H1 (cell line): ENCODE measurements at regions not wholly inside any gene's neighbourhood (a gene's known extent, or its start where the extent isn't known, plus 50 kb on each side); places are given as distances from the start of the nearest gene placed in this dataset.

Experiments used
- CTCF ChIA-PET: fragments of 300-600 bp; sonication (Branson Sonifier 250); formaldehyde crosslinking; loops from one replicate; lab custom pipeline; 2021; ENCODE audit not compliant: partially characterized antibody; lab: Charles Lee
- POLR2A ChIA-PET: fragments of 300-600 bp; sonication (Branson Sonifier 250); formaldehyde crosslinking; loops from one replicate; lab custom pipeline; 2021; ENCODE audit warnings: inconsistent platforms; ENCODE audit not compliant: partially characterized antibody; lab: Charles Lee
- DNase-seq, 2 experiments: peaks; one replicate each; pipeline versions ENCODE4 v3.0.0 to v3.0.0-alpha.2; 2010 to 2022; ENCODE audit warnings: low spot score in 2 of 2, low read depth in 1 of 2, mixed read lengths in 1 of 2
- FAIRE-seq: peaks from 2 replicates; lab custom pipeline; 2011; peaks lifted over from hg19 to GRCh38; lab: Jason Lieb, UNC
- H2AFZ ChIP-seq: 2 replicates; pipeline ENCODE4 v1.8.1; 2012; ENCODE audit warnings: low read length, inconsistent platforms
- H2AK5ac ChIP-seq: 2 replicates; pipeline ENCODE4 v1.6.1; 2013; ENCODE audit warnings: low read depth, low read length
- H2BK120ac ChIP-seq: replicated peaks from 2 replicates; pipeline ENCODE3; 2013; ENCODE audit warnings: low read depth, low read length, inconsistent platforms
- H2BK12ac ChIP-seq: 2 replicates; pipeline ENCODE4 v1.6.1; 2013; ENCODE audit warnings: low read depth, low read length
- H2BK15ac ChIP-seq: 2 replicates; pipeline ENCODE4 v1.6.1; 2013; ENCODE audit warnings: low read length
- H2BK20ac ChIP-seq: 2 replicates; pipeline ENCODE4 v1.6.1; 2013; ENCODE audit warnings: low read length
- H2BK5ac ChIP-seq: 2 replicates; pipeline ENCODE4 v1.6.1; 2013; ENCODE audit warnings: low read depth, low read length
- H3K14ac ChIP-seq: 2 replicates; pipeline ENCODE4 v1.6.1; 2013; ENCODE audit warnings: inconsistent platforms; ENCODE audit not compliant: insufficient read length
- H3K18ac ChIP-seq: 2 replicates; pipeline ENCODE4 v1.6.1; 2013; ENCODE audit warnings: low read length; ENCODE audit errors: extremely low read depth
- H3K23ac ChIP-seq: 2 replicates; pipeline ENCODE4 v1.6.1; 2013; ENCODE audit warnings: inconsistent platforms; ENCODE audit not compliant: insufficient read length
- H3K23me2 ChIP-seq: 2 replicates; pipeline ENCODE4 v1.6.1; 2013; ENCODE audit warnings: low read depth, low read length
- H3K27ac ChIP-seq: 2 replicates; pipeline ENCODE4 v1.6.1; 2011; ENCODE audit warnings: low read depth, low read length, inconsistent platforms
- H3K27me3 ChIP-seq, 4 experiments: replicated peaks in 1 of 4; 1 replicate in 1 of 4; 2 replicates in 3 of 4; pipeline versions ENCODE4 v1.6.1 to v1.8.1; 2011 to 2013; ENCODE audit warnings: low read length in 3 of 4, mild to moderate bottlenecking in 3 of 4, inconsistent platforms in 2 of 4, mixed read lengths in 2 of 4, moderate library complexity in 1 of 4; ENCODE audit not compliant: control insufficient read depth in 3 of 4, insufficient read depth in 3 of 4; ENCODE audit errors: extremely low read depth in 1 of 4
- H3K36me3 ChIP-seq, 4 experiments: 2 replicates each; pipeline versions ENCODE4 v1.6.1 to v1.8.1; 2011 to 2013; ENCODE audit warnings: mild to moderate bottlenecking in 4 of 4, low read length in 3 of 4, moderate library complexity in 2 of 4, control low read depth in 1 of 4, inconsistent platforms in 1 of 4; ENCODE audit not compliant: insufficient read depth in 4 of 4, control insufficient read depth in 2 of 4
- H3K4ac ChIP-seq: replicated peaks from 2 replicates; pipeline ENCODE3; 2013; ENCODE audit warnings: low read length, low read depth, mixed read lengths, inconsistent platforms; ENCODE audit not compliant: insufficient read length
- H3K4me1 ChIP-seq, 4 experiments: replicated peaks in 1 of 4; 1 replicate in 1 of 4; 2 replicates in 3 of 4; pipeline versions ENCODE4 v1.6.1 to v1.8.1; 2011 to 2013; ENCODE audit warnings: low read length in 3 of 4, inconsistent platforms in 2 of 4, mixed read lengths in 1 of 4; ENCODE audit not compliant: insufficient read depth in 4 of 4, control insufficient read depth in 3 of 4
- H3K4me2 ChIP-seq, 2 experiments: 2 replicates each; pipeline versions ENCODE4 v1.6.1 to v1.8.1; 2011 to 2013; ENCODE audit warnings: low read depth in 2 of 2, low read length in 2 of 2, control low read depth in 1 of 2, inconsistent platforms in 1 of 2, mild to moderate bottlenecking in 1 of 2; ENCODE audit not compliant: insufficient read depth in 1 of 2
- H3K4me3 ChIP-seq, 4 experiments: fragments of 200-600, 300-600 bp in 1 of 4; sonication (generic), shearing (Covaris generic), sonication (Bioruptor Twin) in 1 of 4; 2 replicates each; pipeline versions ENCODE4 v1.5.1 to v1.8.1; 2011 to 2016; ENCODE audit warnings: low read length in 4 of 4, low read depth in 3 of 4, control low read depth in 2 of 4, inconsistent platforms in 2 of 4, mild to moderate bottlenecking in 2 of 4, mixed read lengths in 1 of 4, moderate library complexity in 1 of 4; ENCODE audit not compliant: insufficient read depth in 2 of 4; ENCODE audit errors: extremely low read depth in 1 of 4
- H3K56ac ChIP-seq: replicated peaks from 2 replicates; pipeline ENCODE3; 2013; ENCODE audit warnings: low read depth, mild to moderate bottlenecking, mixed read lengths, low read length, inconsistent platforms; ENCODE audit not compliant: insufficient read length
- H3K79me1 ChIP-seq: 2 replicates; pipeline ENCODE4 v1.6.1; 2013; ENCODE audit warnings: low read depth, low read length, control low read depth
- H3K79me2 ChIP-seq, 2 experiments: 2 replicates each; pipeline versions ENCODE4 v1.6.1 to v1.8.1; 2012 to 2013; ENCODE audit warnings: low read length in 2 of 2, mild to moderate bottlenecking in 2 of 2, inconsistent platforms in 1 of 2; ENCODE audit not compliant: insufficient read depth in 2 of 2, control insufficient read depth in 1 of 2
- H3K9ac ChIP-seq, 4 experiments: replicated peaks in 1 of 4; 1 replicate in 1 of 4; 2 replicates in 3 of 4; pipeline versions ENCODE4 v1.6.1 to v1.8.1; 2011 to 2013; ENCODE audit warnings: low read depth in 3 of 4, low read length in 3 of 4, control low read depth in 2 of 4, mild to moderate bottlenecking in 2 of 4, moderate library complexity in 2 of 4, inconsistent platforms in 1 of 4; ENCODE audit errors: extremely low read depth in 1 of 4
- H3K9me3 ChIP-seq, 2 experiments: 2 replicates each; pipeline versions ENCODE4 v1.6.1 to v1.8.1; 2012 to 2013; ENCODE audit warnings: mild to moderate bottlenecking in 2 of 2, moderate library complexity in 2 of 2, control low read depth in 1 of 2, inconsistent platforms in 1 of 2, low read depth in 1 of 2, low read length in 1 of 2, mixed read lengths in 1 of 2; ENCODE audit not compliant: insufficient read depth in 2 of 2
- H4K20me1 ChIP-seq, 2 experiments: replicated peaks in 1 of 2; 2 replicates each; pipeline versions ENCODE3 to v1.8.1; 2011 to 2013; ENCODE audit warnings: inconsistent platforms in 2 of 2, low read length in 2 of 2, mild to moderate bottlenecking in 1 of 2; ENCODE audit not compliant: insufficient read depth in 2 of 2, control insufficient read depth in 1 of 2
- H4K5ac ChIP-seq: 2 replicates; pipeline ENCODE4 v1.6.1; 2013; ENCODE audit warnings: low read length, low read depth, mixed read lengths, inconsistent platforms; ENCODE audit not compliant: insufficient read length
- H4K8ac ChIP-seq: 2 replicates; pipeline ENCODE4 v1.8.0; 2013; ENCODE audit warnings: mild to moderate bottlenecking, moderate library complexity, low read length, inconsistent platforms; ENCODE audit not compliant: insufficient read depth; ENCODE audit errors: extremely low read depth
- H4K91ac ChIP-seq: replicated peaks from 2 replicates; pipeline ENCODE3; 2013; ENCODE audit warnings: low read length, mixed read lengths, inconsistent platforms; ENCODE audit not compliant: insufficient read length
- ATF3 ChIP-seq: IDR thresholded peaks from 2 replicates; pipeline ENCODE4 v1.6.1; 2011; ENCODE audit warnings: low read depth, mild to moderate bottlenecking, low read length; ENCODE audit not compliant: insufficient read depth
- HDAC2 ChIP-seq, 2 experiments: fragments of 300-600 bp in 1 of 2; sonication (generic) in 1 of 2; IDR thresholded peaks; 2 replicates each; pipeline ENCODE4 v1.6.1; 2011 to 2012; ENCODE audit warnings: low read depth in 2 of 2, low read length in 2 of 2, mild to moderate bottlenecking in 2 of 2, moderate library complexity in 2 of 2, borderline replicate concordance in 1 of 2, inconsistent platforms in 1 of 2
- KDM5A ChIP-seq: fragments of 200-600 bp; IDR thresholded peaks from 2 replicates; pipeline ENCODE4 v1.7.1; 2012; ENCODE audit warnings: mild to moderate bottlenecking, low read length, inconsistent platforms, mixed read lengths
- WGBS, 2 experiments: shearing (Covaris generic) in 1 of 2; methylation state at CpG; one replicate each; pipeline versions ENCODE4 v1.1.6 to v1.1.7; 2013 to 2015; ENCODE audit warnings: low lambda C conversion rate in 2 of 2, mixed read lengths in 2 of 2, inconsistent platforms in 1 of 2, low coverage in 1 of 2, missing lambda C conversion rate in 1 of 2; ENCODE audit not compliant: insufficient replicate concordance in 2 of 2, insufficient coverage in 1 of 2, insufficient read length in 1 of 2; ENCODE audit errors: extremely low coverage in 1 of 2, missing lambda C conversion rate in 1 of 2; 5-methylcytosine and 5-hydroxymethylcytosine counted together

GRCh38 chr2:200173691-200174090 lies 132.8 kb upstream of the SPATS2L start:
- Histone ChIP-seq H2BK15ac (no peak overlapping the region), H3K27ac (no peak overlapping the region), H2AK5ac (no peak overlapping the region), H4K91ac (no peak overlapping the region), H4K8ac (no peak overlapping the region), H2BK5ac (no peak overlapping the region)
- 93% methylated on average over 3 of the region's 3 CpGs; no CpG with 5 or more reads in 1 of the 2 experiments for WGBS, 2 experiments
- TF ChIP-seq HDAC2 (IDR thresholded peaks at IDR 0.05; ENCODE audit: borderline replicate concordance in 1 of 2, low read depth in 2 of 2, low read length in 2 of 2) (0 out of 4 replicates have a peak, but pooled peaks of 1 of the 2 experiments have one; percentile 41), KDM5A (no peak), ATF3 (no peak)
- TF ChIP-seq, all 59 proteins: peak for 1
- Histone ChIP-seq H2AFZ (no peak overlapping the region), H3K4me3 (no peak overlapping the region), H3K18ac (no peak overlapping the region), H3K14ac (no peak overlapping the region), H3K27me3 (no peaks in the 10 kb centered on the region), H3K9me3 (peaks cover 3 to 8% of the 10 kb centered on the region in 2 experiments; a peak in 3 of 4 replicates), H3K4me1 (peaks cover 0 to 6% (median 3%) of the 10 kb centered on the region in 4 experiments; a peak in 4 of 7 replicates), H4K5ac (no peak overlapping the region), H3K9ac (no peak overlapping the region), H3K23ac (no peak overlapping the region), H2BK12ac (no peak overlapping the region), H2BK20ac (no peak overlapping the region), H4K20me1 (no peaks in the 10 kb centered on the region), H3K56ac (no peak overlapping the region), H3K4me2 (no peak overlapping the region), H3K4ac (no peak overlapping the region), H3K79me2 (no peaks in the 10 kb centered on the region), H2BK120ac (no peak overlapping the region), H3K23me2 (no peaks in the 10 kb centered on the region), H3K79me1 (no peaks in the 10 kb centered on the region), H3K36me3 (no peaks in the 10 kb centered on the region)
- no peak for FAIRE-seq
- POLR2A ChIA-PET: interaction anchor here (0.7 kb wide), 1 partner anchor 29 kb away, joined by 3 read pairs; no protein-coding TSS in a partner anchor
- no peak for DNase-seq
- CTCF ChIA-PET: interaction anchor here (0.6 kb wide), 1 partner anchor 18 kb away, joined by 3 read pairs; no protein-coding TSS in a partner anchor
